OCI-LY1 (cell line): ENCODE measurements at regions not wholly inside any gene's neighbourhood (a gene's known extent, or its start where the extent isn't known, plus 50 kb on each side); places are given as distances from the start of the nearest gene placed in this dataset.

Experiments used
- H2AFZ ChIP-seq: fragments of 200-600 bp; sonication (generic), shearing (Covaris generic); 2 replicates; pipeline ENCODE4 v1.6.0; 2014; ENCODE audit warnings: antibody characterized with exemption, mild to moderate bottlenecking, low read length
- H3F3A ChIP-seq: fragments of 200-600 bp; sonication (generic), shearing (Covaris generic); 2 replicates; pipeline ENCODE4 v1.6.0; 2014; ENCODE audit warnings: mild to moderate bottlenecking, antibody characterized with exemption, low read length, moderate library complexity; ENCODE audit not compliant: insufficient read depth
- H3K27ac ChIP-seq: fragments of 200-600 bp; sonication (generic); 2 replicates; pipeline ENCODE4 v1.5.1; 2014; ENCODE audit warnings: low read length, mixed run types, mild to moderate bottlenecking, low read depth; ENCODE audit not compliant: poor library complexity, severe bottlenecking
- H3K27me3 ChIP-seq: fragments of 200-600 bp; sonication (generic); 2 replicates; pipeline ENCODE4 v1.6.0; 2014; ENCODE audit warnings: antibody characterized with exemption, mild to moderate bottlenecking, low read length, moderate library complexity; ENCODE audit not compliant: insufficient read depth
- H3K36me3 ChIP-seq: fragments of 200-600 bp; sonication (generic); 2 replicates; pipeline ENCODE4 v1.6.1; 2014; ENCODE audit warnings: mild to moderate bottlenecking, antibody characterized with exemption, low read length, moderate library complexity, mixed read lengths; ENCODE audit not compliant: insufficient read depth
- H3K4me1 ChIP-seq: fragments of 200-600 bp; sonication (generic); 2 replicates; pipeline ENCODE4 v1.5.1; 2014; ENCODE audit warnings: mild to moderate bottlenecking, low read length, moderate library complexity; ENCODE audit not compliant: insufficient read depth, severe bottlenecking
- H3K4me2 ChIP-seq: fragments of 200-600 bp; sonication (generic), shearing (Covaris generic); 2 replicates; pipeline ENCODE4 v1.6.1; 2014; ENCODE audit warnings: low read length
- H3K4me3 ChIP-seq: fragments of 200-600 bp; sonication (generic); 2 replicates; pipeline ENCODE4 v1.5.1; 2014; ENCODE audit warnings: low read length, low read depth, mild to moderate bottlenecking, mixed read lengths; ENCODE audit not compliant: poor library complexity, severe bottlenecking
- H3K79me2 ChIP-seq: fragments of 200-600 bp; shearing (Covaris generic); 2 replicates; pipeline ENCODE4 v1.6.1; 2016; ENCODE audit warnings: mixed run types, low read length, mixed read lengths; ENCODE audit not compliant: insufficient read depth
- H3K9ac ChIP-seq: fragments of 200-600 bp; sonication (generic), shearing (Covaris generic); 2 replicates; pipeline ENCODE4 v1.6.1; 2014; ENCODE audit warnings: mild to moderate bottlenecking, low read length, mixed read lengths
- H3K9me2 ChIP-seq: fragments of 200-600 bp; sonication (generic), shearing (Covaris generic); 2 replicates; pipeline ENCODE4 v1.6.1; 2014; ENCODE audit warnings: low read depth, mild to moderate bottlenecking, low read length, mixed read lengths
- H3K9me3 ChIP-seq: fragments of 200-600 bp; shearing (Covaris generic); 2 replicates; pipeline ENCODE4 v1.6.1; 2014; ENCODE audit warnings: low read length, mixed read lengths
- H4K20me1 ChIP-seq: fragments of 200-600 bp; sonication (generic), shearing (Covaris generic); 2 replicates; pipeline ENCODE4 v1.6.0; 2016; ENCODE audit warnings: mild to moderate bottlenecking, low read length; ENCODE audit not compliant: insufficient read depth
- CTCF ChIP-seq: fragments of 200-600 bp; sonication (generic), shearing (Covaris generic); IDR thresholded peaks from 2 replicates; pipeline ENCODE4 v1.5.1; 2017; ENCODE audit warnings: mild to moderate bottlenecking, antibody characterized with exemption, low read length, moderate library complexity, mixed read lengths
- EZH2 ChIP-seq: fragments of 200-600 bp; sonication (generic), shearing (Covaris generic); IDR thresholded peaks from 2 replicates; pipeline ENCODE4 v1.8.0; 2017; ENCODE audit warnings: borderline replicate concordance, mixed run types, mild to moderate bottlenecking, antibody characterized with exemption, low read length, moderate library complexity, mixed read lengths

- Histone ChIP-seq H2AFZ (no peak overlapping the region), H3K9ac (no peak overlapping the region), H3K79me2 (no peaks in the 10 kb centered on the region), H3K27me3 (no peaks in the 10 kb centered on the region), H3K27ac (no peak overlapping the region), H3K4me1 (no peaks in the 10 kb centered on the region), H3K4me3 (no peak overlapping the region), H3K4me2 (no peak overlapping the region), H4K20me1 (no peaks in the 10 kb centered on the region), H3K9me3 (no peaks in the 10 kb centered on the region), H3K36me3 (no peaks in the 10 kb centered on the region), H3K9me2 (no peaks in the 10 kb centered on the region), H3F3A (no peaks in the 10 kb centered on the region)
- TF ChIP-seq EZH2 = no peak
- TF ChIP-seq CTCF = no peak
These were observed 286.8 kb upstream of the FSTL5 start for GRCh38 chr4:162450531-162451035.

DNA sequence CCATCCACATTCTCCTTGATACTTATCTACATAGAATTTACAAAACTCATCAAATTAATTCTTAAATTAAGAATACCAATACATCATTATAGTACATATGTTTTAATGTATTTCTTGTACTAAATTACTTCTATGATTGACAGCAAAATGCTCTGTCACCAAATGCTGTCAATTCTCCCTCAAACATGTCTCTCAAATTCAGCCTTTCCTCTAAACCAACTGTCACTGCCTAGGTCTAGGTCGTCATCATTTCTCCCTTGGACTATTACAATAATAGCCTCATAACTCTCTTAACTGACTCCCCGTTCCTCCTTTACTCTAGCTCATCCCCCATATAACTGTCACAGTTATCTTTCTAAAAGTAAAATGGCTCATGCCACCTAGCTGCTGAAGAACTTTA, 279.7 kb upstream of the FSTL5 start:
- Histone ChIP-seq H3K4me3 (no peak overlapping the region), H3F3A (no peaks in the 10 kb centered on the region), H4K20me1 (no peaks in the 10 kb centered on the region), H3K27ac (no peak overlapping the region), H3K9me3 (no peaks in the 10 kb centered on the region), H3K4me1 (no peaks in the 10 kb centered on the region), H3K4me2 (no peak overlapping the region), H3K36me3 (no peaks in the 10 kb centered on the region), H3K9ac (no peak overlapping the region), H2AFZ (no peak overlapping the region), H3K79me2 (no peaks in the 10 kb centered on the region), H3K27me3 (no peaks in the 10 kb centered on the region), H3K9me2 (no peaks in the 10 kb centered on the region)
- no peak for TF ChIP-seq CTCF
- TF ChIP-seq EZH2 = no peak

- Histone ChIP-seq H3K9me3 (no peaks in the 10 kb centered on the region), H3K9ac (no peak overlapping the region), H3K79me2 (no peaks in the 10 kb centered on the region), H3K9me2 (no peaks in the 10 kb centered on the region), H3K4me1 (no peaks in the 10 kb centered on the region), H3K36me3 (no peaks in the 10 kb centered on the region), H3K27me3 (no peaks in the 10 kb centered on the region), H3K4me3 (no peak overlapping the region), H4K20me1 (no peaks in the 10 kb centered on the region), H3K27ac (no peak overlapping the region), H3K4me2 (no peak overlapping the region), H2AFZ (no peak overlapping the region), H3F3A (no peaks in the 10 kb centered on the region)
- no peak for TF ChIP-seq EZH2
- no peak for TF ChIP-seq CTCF
These were observed 278.3 kb upstream of the FSTL5 start for GRCh38 chr4:162442128-162442527.
